Keratinocyte (primary cell): ENCODE measurements at regions not wholly inside any gene's neighbourhood (a gene's known extent, or its start where the extent isn't known, plus 50 kb on each side); places are given as distances from the start of the nearest gene placed in this dataset.

Experiments
- DNase-seq: peaks from one replicate; pipeline ENCODE4 v3.0.0-alpha.2; 2011; ENCODE audit warnings: low read depth, missing footprints, low spot score
- FAIRE-seq: peaks from 2 replicates; lab custom pipeline; 2011; peaks lifted over from hg19 to GRCh38; lab: Jason Lieb, UNC
- H2AFZ ChIP-seq: 2 replicates; pipeline ENCODE4 v1.6.0; 2012; ENCODE audit warnings: low read length, control low read depth, inconsistent platforms; ENCODE audit not compliant: control insufficient read depth
- H3K27ac ChIP-seq: 2 replicates; pipeline ENCODE4 v1.5.1; 2011; ENCODE audit warnings: low read length; ENCODE audit not compliant: control insufficient read depth, insufficient read depth
- H3K27me3 ChIP-seq: 3 replicates; pipeline ENCODE4 v1.6.0; 2011; ENCODE audit warnings: low read length; ENCODE audit not compliant: control insufficient read depth, insufficient read depth; ENCODE audit errors: extremely low read depth
- H3K36me3 ChIP-seq, 2 experiments: 2 replicates in 1 of 2; 3 replicates in 1 of 2; pipeline ENCODE4 v1.5.1; 2011; ENCODE audit warnings: low read length in 2 of 2, mild to moderate bottlenecking in 1 of 2; ENCODE audit not compliant: control insufficient read depth in 2 of 2, insufficient read depth in 2 of 2; ENCODE audit errors: extremely low read depth in 1 of 2
- H3K4me1 ChIP-seq: 3 replicates; pipeline ENCODE4 v1.5.1; 2011; ENCODE audit warnings: low read length; ENCODE audit not compliant: control insufficient read depth, insufficient read depth; ENCODE audit errors: extremely low read depth
- H3K4me2 ChIP-seq: 3 replicates; pipeline ENCODE4 v1.6.0; 2011; ENCODE audit warnings: low read depth, low read length; ENCODE audit not compliant: control insufficient read depth, insufficient read depth; ENCODE audit errors: extremely low read depth
- H3K4me3 ChIP-seq, 3 experiments: fragments of 200-600 bp in 1 of 3; sonication (generic) in 1 of 3; 2 replicates in 2 of 3; 3 replicates in 1 of 3; pipeline ENCODE4 v1.5.1; 2011 to 2016; ENCODE audit warnings: low read length in 3 of 3, mild to moderate bottlenecking in 3 of 3, control low read depth in 2 of 3, inconsistent platforms in 1 of 3, low read depth in 1 of 3, mixed read lengths in 1 of 3, mixed run types in 1 of 3, moderate library complexity in 1 of 3; ENCODE audit not compliant: control insufficient read depth in 2 of 3, insufficient read depth in 2 of 3; ENCODE audit errors: extremely low read depth in 1 of 3
- H3K79me2 ChIP-seq: 2 replicates; pipeline ENCODE4 v1.6.0; 2012; ENCODE audit warnings: low read length; ENCODE audit not compliant: control insufficient read depth, insufficient read depth
- H3K9ac ChIP-seq: 3 replicates; pipeline ENCODE4 v1.6.0; 2011; ENCODE audit warnings: low read length; ENCODE audit not compliant: control insufficient read depth, insufficient read depth; ENCODE audit errors: extremely low read depth
- H3K9me1 ChIP-seq: 3 replicates; pipeline ENCODE4 v1.6.0; 2011; ENCODE audit warnings: low read length; ENCODE audit not compliant: control insufficient read depth, insufficient read depth; ENCODE audit errors: extremely low read depth
- H3K9me3 ChIP-seq: 2 replicates; pipeline ENCODE4 v1.5.1; 2012; ENCODE audit warnings: low read depth, low read length; ENCODE audit not compliant: control insufficient read depth
- H4K20me1 ChIP-seq: 3 replicates; pipeline ENCODE4 v1.6.0; 2011; ENCODE audit warnings: low read length; ENCODE audit not compliant: control insufficient read depth, insufficient read depth; ENCODE audit errors: extremely low read depth
- CTCF ChIP-seq, 3 experiments: IDR thresholded peaks in 1 of 3; conservative IDR thresholded peaks in 1 of 3; optimal IDR thresholded peaks in 1 of 3; 2 replicates in 2 of 3; 3 replicates in 1 of 3; pipeline versions ENCODE3 to v1.5.1; 2011; ENCODE audit warnings: low read length in 3 of 3, mild to moderate bottlenecking in 3 of 3, moderate library complexity in 2 of 3, control low read depth in 1 of 3, inconsistent platforms in 1 of 3; ENCODE audit not compliant: insufficient read depth in 2 of 3; ENCODE audit errors: extremely low read depth in 1 of 3
- EZH2 ChIP-seq: IDR thresholded peaks from one replicate; pipeline ENCODE4 v1.6.1; 2012; ENCODE audit warnings: inconsistent platforms, mild to moderate bottlenecking, low read length, moderate library complexity
- dilution Hi-C: fragments of 300-500 bp; cut with MboI; formaldehyde crosslinking; loops from one replicate; pipeline ENCODE4 v1.7.0; 2020; ENCODE audit warnings: low sequenced_read_pairs; ENCODE audit not compliant: extremely low pct_ligation_motif_present

GRCh38 chr7:12882710-12883109, 195.3 kb downstream of the ARL4A start:
- DNase-seq, result no peak
- Histone ChIP-seq H3K4me2 (peak overlapping the region; percentile 41), H3K27ac (no peak overlapping the region), H3K9me3 (no peaks in the 10 kb centered on the region), H3K79me2 (no peaks in the 10 kb centered on the region), H3K27me3 (no peaks in the 10 kb centered on the region), H3K4me1 (peaks cover 8% of the 10 kb centered on the region), H3K36me3 (no peaks in the 10 kb centered on the region), H3K9me1 (no peaks in the 10 kb centered on the region), H3K4me3 (no peak overlapping the region), H2AFZ (peak overlapping the region; percentile 64), H3K9ac (no peak overlapping the region), H4K20me1 (no peaks in the 10 kb centered on the region)
- FAIRE-seq, result no peak
- TF ChIP-seq EZH2 (no peak), CTCF (optimal IDR thresholded peaks at IDR 0.05 in 1 of 3, IDR thresholded peaks at IDR 0.05 in 1 of 3, conservative IDR thresholded peaks at IDR 0.05 in 1 of 3; ENCODE audit: extremely low read depth in 1 of 3, insufficient read depth in 2 of 3, low read length in 3 of 3) (no peak)
- dilution Hi-C loops, result no loop called here

- Histone ChIP-seq H3K4me2 (no peak overlapping the region), H3K27me3 (no peaks in the 10 kb centered on the region), H3K9me1 (no peaks in the 10 kb centered on the region), H3K79me2 (no peaks in the 10 kb centered on the region), H3K27ac (no peak overlapping the region), H3K9me3 (no peaks in the 10 kb centered on the region), H2AFZ (no peak overlapping the region), H3K9ac (no peak overlapping the region), H4K20me1 (no peaks in the 10 kb centered on the region), H3K4me1 (peaks cover 8% of the 10 kb centered on the region), H3K36me3 (no peaks in the 10 kb centered on the region), H3K4me3 (no peak overlapping the region)
- TF ChIP-seq CTCF (optimal IDR thresholded peaks at IDR 0.05 in 1 of 3, IDR thresholded peaks at IDR 0.05 in 1 of 3, conservative IDR thresholded peaks at IDR 0.05 in 1 of 3; ENCODE audit: extremely low read depth in 1 of 3, insufficient read depth in 2 of 3, low read length in 3 of 3) (no peak), EZH2 (no peak)
- dilution Hi-C loops, result no loop called here
- no peak for DNase-seq
- no peak for FAIRE-seq
Measured at GRCh38 chr7:12884033-12884432, 196.6 kb downstream of the ARL4A start.
